NCI-H146 treated with DMSO at 0.1 percent for 48 hours (cell line): ENCODE measurements at regions not wholly inside any gene's neighbourhood (a gene's known extent, or its start where the extent isn't known, plus 50 kb on each side); places are given as distances from the start of the nearest gene placed in this dataset.
"Not testable (repeated sequence)": the region's sequence is repeated elsewhere in the genome, so short reads cannot be mapped to it uniquely, and the experiment has no call there.

ENCODE experiments used
- DNase-seq: peaks from one replicate; lab custom pipeline; 2025; ENCODE audit not compliant: unreplicated experiment; lab: John Stamatoyannopoulos, UW

DNA sequence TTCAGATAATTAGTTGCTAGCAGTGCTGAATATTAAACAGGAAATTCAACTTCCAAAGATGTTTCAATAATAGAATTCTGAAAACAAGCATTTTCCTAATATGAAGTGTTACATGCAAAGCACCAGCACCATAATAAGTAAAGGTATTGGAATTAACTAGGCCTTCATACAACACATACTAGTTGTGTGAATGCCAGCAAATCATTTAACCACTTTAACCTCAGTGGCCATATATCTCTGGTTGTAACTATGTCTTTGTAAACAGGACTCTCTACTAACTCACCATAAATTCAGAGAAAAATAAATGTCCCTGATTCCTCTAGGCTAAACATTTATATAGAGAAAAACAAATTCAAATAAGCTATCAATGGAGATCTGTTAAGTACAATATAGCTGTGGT, 65.1 kb upstream of the NBPF26 start:
- not testable (repeated sequence) for DNase-seq

DNA sequence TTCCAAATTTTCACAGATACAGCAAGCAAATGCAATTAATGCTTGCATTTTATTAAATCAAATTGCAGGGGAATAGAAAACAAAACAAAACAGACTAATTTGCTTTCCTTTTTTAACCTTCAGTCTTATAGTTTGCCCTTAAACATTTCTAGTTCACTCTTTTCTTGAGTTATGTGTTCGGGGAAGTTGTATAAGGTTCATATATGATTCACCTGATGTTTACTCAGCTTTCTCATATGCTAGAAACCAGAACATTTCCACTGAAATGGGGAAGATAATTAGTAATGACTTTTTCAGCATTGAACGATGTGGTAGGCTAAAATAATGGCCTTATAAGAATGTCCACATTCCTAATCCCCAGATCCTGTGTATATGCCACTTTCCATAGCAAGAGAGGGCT, 64.6 kb upstream of the NBPF26 start:
- DNase-seq, result not testable (repeated sequence)

DNA sequence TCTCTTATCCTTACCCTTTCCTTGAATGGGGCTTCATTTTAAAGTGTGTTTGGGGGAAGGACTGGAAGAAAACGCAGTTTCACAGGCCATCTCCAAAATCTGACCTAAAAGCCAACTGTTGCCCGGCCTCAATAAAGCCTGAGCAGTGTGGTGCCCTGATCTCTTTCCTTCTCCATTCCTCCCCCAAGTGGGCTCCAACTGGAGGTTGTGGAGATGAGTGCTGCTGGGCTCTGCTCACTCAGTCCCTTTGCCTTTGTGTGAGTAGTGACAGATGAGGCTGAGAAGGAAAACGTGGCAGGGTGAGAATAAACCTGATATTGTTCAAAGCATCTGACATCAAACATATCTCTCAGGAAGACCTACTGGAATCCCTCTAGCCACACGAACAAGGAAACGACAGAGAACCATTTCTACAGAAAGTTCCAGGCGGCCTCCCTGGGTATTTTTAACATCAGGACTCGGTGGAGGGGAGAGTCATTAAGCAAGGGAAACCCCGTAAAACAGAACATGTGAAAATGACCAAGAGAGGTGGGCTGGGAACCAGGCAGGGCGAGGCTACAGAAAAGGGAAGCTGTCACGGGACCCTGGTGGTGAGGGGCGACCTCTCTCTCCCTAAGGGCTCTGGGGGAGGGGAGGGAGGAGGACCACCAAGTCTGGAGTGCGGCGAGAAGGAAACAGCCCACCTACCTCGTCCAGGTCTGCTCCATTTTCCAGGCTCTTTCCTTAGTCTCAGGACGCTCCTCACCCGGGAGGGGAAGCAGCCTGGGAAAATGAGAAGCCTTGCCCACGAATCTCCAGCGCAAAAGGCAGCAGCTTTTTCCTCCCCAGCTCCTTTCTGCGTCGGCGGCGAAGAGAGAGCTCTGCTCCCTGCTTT, 59.1 kb upstream of the NBPF26 start:
- not testable (repeated sequence) for DNase-seq

DNA sequence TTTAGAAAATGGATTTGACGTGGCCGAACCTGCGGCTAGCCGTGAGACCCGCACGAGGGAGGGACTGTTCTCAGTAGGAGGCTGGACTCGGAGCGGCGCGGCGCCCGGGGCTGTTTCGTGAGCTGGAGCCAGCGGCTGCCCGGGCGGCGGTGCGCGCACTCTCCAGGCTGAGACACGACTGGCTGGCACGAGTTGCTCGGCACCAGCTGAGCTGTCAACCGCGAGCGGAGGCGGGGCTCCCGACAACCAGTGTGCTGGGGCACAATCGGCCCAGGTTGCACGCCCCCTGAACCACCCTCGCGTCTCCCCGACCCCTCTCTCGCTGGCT, 58.5 kb upstream of the NBPF26 start:
- not testable (repeated sequence) for DNase-seq

DNA sequence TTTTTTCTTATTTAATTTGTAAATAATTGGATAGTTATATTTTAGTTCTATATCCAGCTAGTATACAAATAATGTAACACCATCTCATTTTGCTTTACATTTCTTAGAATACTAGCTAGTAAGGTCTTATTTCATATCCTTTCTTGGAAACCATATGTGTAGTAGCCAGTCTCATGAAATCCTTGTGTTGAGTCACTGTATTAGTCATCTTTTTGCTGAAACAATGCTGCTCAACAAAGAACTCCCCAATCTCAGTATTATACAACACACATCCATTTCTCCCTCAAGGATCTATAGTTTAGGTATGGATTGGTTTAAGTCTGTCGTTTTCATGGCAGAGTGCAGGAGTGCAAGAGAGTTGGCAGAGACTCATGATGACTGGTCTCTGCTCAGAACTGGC, 55.6 kb upstream of the NBPF26 start:
- not testable (repeated sequence) for DNase-seq
